CD8-positive, alpha-beta memory T cell (primary cell): ENCODE measurements at regions not wholly inside any gene's neighbourhood (a gene's known extent, or its start where the extent isn't known, plus 50 kb on each side); places are given as distances from the start of the nearest gene placed in this dataset.
"Not testable (repeated sequence)": the region's sequence is repeated elsewhere in the genome, so short reads cannot be mapped to it uniquely, and the experiment has no call there.

ENCODE experiments used
- CTCF ChIA-PET: fragments of 350-600 bp; sonication (Branson Sonifier 250); formaldehyde crosslinking; loops from one replicate; lab custom pipeline; 2021; ENCODE audit warnings: antibody characterized with exemption; lab: Charles Lee
- POLR2A ChIA-PET: fragments of 350-600 bp; sonication (Branson Sonifier 250); formaldehyde crosslinking; loops from one replicate; lab custom pipeline; 2021; ENCODE audit warnings: antibody characterized with exemption; lab: Charles Lee
- DNase-seq, 5 donors: peaks; one replicate each; pipeline versions ENCODE4 v3.0.0 to v3.0.0-alpha.2; 2020 to 2022; ENCODE audit warnings: mixed read lengths in 1 of 5
- H3K27ac ChIP-seq: one replicate; pipeline ENCODE4 v1.7.0; 2013; ENCODE audit warnings: low read depth, mild to moderate bottlenecking, low read length, moderate library complexity
- H3K27me3 ChIP-seq: 2 replicates; pipeline ENCODE4 v1.7.0; 2013; ENCODE audit warnings: low read length, mild to moderate bottlenecking; ENCODE audit not compliant: insufficient read depth, poor library complexity, severe bottlenecking
- H3K36me3 ChIP-seq: 2 replicates; pipeline ENCODE4 v1.7.0; 2013; ENCODE audit warnings: mild to moderate bottlenecking, low read length, moderate library complexity; ENCODE audit not compliant: insufficient read depth
- H3K4me1 ChIP-seq: 2 replicates; pipeline ENCODE4 v1.7.0; 2013; ENCODE audit warnings: mild to moderate bottlenecking, low read length, moderate library complexity; ENCODE audit not compliant: insufficient read depth
- H3K4me3 ChIP-seq: 2 replicates; pipeline ENCODE4 v1.7.0; 2013; ENCODE audit warnings: mild to moderate bottlenecking, low read length
- H3K9me3 ChIP-seq: 2 replicates; pipeline ENCODE4 v1.7.0; 2013; ENCODE audit warnings: mild to moderate bottlenecking, low read length
- H3K27ac Mint-ChIP-seq, 8 donors: one replicate each; pipeline ENCODE4 v1.8.0; 2020 to 2021; ENCODE audit warnings: mixed read lengths in 8 of 8, mild to moderate bottlenecking in 6 of 8, inconsistent platforms in 3 of 8, moderate library complexity in 3 of 8
- H3K27me3 Mint-ChIP-seq, 2 donors: one replicate each; pipeline ENCODE4 v1.8.0; 2020 to 2021; ENCODE audit warnings: mixed read lengths in 2 of 2, mild to moderate bottlenecking in 1 of 2, moderate library complexity in 1 of 2
- H3K36me3 Mint-ChIP-seq, 3 donors: one replicate each; pipeline ENCODE4 v1.8.0; 2020 to 2021; ENCODE audit warnings: mixed read lengths in 3 of 3, inconsistent platforms in 1 of 3, mild to moderate bottlenecking in 1 of 3
- H3K4me1 Mint-ChIP-seq, 3 donors: one replicate each; pipeline ENCODE4 v1.8.0; 2020 to 2021; ENCODE audit warnings: mixed read lengths in 3 of 3, inconsistent platforms in 1 of 3, mild to moderate bottlenecking in 1 of 3
- H3K4me3 Mint-ChIP-seq, 7 donors: one replicate each; pipeline ENCODE4 v1.8.0; 2020 to 2021; ENCODE audit warnings: mixed read lengths in 7 of 7, mild to moderate bottlenecking in 6 of 7, moderate library complexity in 4 of 7, inconsistent platforms in 2 of 7
- H3K9me3 Mint-ChIP-seq, 5 donors: one replicate each; pipeline ENCODE4 v1.8.0; 2020 to 2022; ENCODE audit warnings: mixed read lengths in 5 of 5, mild to moderate bottlenecking in 3 of 5, moderate library complexity in 2 of 5, inconsistent platforms in 1 of 5

- H3K27ac ChIP-seq = no peak overlapping the region
- CTCF ChIA-PET = no interaction called here
- no peak for DNase-seq
- no peaks in the 10 kb centered on the region for H3K4me1 Mint-ChIP-seq
- H3K36me3 Mint-ChIP-seq = no peaks in the 10 kb centered on the region
- no peaks in the 10 kb centered on the region for H3K9me3 ChIP-seq
- H3K36me3 ChIP-seq = no peaks in the 10 kb centered on the region
- no peaks in the 10 kb centered on the region for H3K27me3 Mint-ChIP-seq
- H3K27ac Mint-ChIP-seq = no peak overlapping the region
- no peaks in the 10 kb centered on the region for H3K27me3 ChIP-seq
- H3K9me3 Mint-ChIP-seq = peaks cover 2 to 8% (median 6%) of the 10 kb centered on the region in 5 donors
- POLR2A ChIA-PET = no interaction called here
- no peak overlapping the region for H3K4me3 ChIP-seq
- H3K4me3 Mint-ChIP-seq = no peak overlapping the region
- H3K4me1 ChIP-seq = no peaks in the 10 kb centered on the region
These were observed 351.4 kb downstream of the SLITRK5 start for GRCh38 chr13:88022431-88023208.

DNA sequence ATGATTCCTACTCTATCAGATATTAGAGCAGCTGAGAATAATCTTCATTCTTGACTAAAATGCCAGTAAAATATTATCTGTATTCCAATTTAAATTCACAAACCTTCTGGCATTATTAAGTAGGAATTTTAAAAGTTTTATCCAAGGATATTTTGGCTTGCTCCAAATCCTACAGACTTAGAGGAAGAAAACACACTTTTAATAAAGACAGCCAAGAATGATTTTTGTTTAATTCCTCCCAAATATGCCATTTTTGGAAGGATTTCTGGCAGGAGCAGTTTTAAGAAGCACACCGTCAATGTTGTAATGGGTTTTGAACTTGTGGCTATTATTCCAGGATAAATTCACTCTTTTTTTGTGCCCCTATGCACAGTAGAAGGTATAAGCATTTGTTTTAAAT is 355.1 kb downstream of the SLITRK5 start:
- Histone ChIP-seq H3K27me3 (no peaks in the 10 kb centered on the region), H3K4me1 (no peaks in the 10 kb centered on the region), H3K4me3 (no peak overlapping the region), H3K36me3 (no peaks in the 10 kb centered on the region), H3K27ac (no peak overlapping the region), H3K9me3 (no peaks in the 10 kb centered on the region)
- Mint-ChIP-seq H3K4me3 (no peak overlapping the region), H3K27me3 (no peaks in the 10 kb centered on the region), H3K4me1 (no peaks in the 10 kb centered on the region), H3K27ac (no peak overlapping the region), H3K36me3 (no peaks in the 10 kb centered on the region), H3K9me3 (peaks cover 0 to 11% (median 2%) of the 10 kb centered on the region in 5 donors)
- ChIA-PET CTCF (no interaction called here), POLR2A (no interaction called here)
- DNase-seq = no peak

GRCh38 chr13:88031980-88032559 is 360.9 kb downstream of the SLITRK5 start:
- H3K27me3 Mint-ChIP-seq = no peaks in the 10 kb centered on the region
- ChIA-PET POLR2A (no interaction called here), CTCF (no interaction called here)
- peaks cover 0 to 18% (median 4%) of the 10 kb centered on the region in 5 donors for H3K9me3 Mint-ChIP-seq
- no peak for DNase-seq
- H3K36me3 Mint-ChIP-seq = no peaks in the 10 kb centered on the region
- no peaks in the 10 kb centered on the region for H3K4me1 Mint-ChIP-seq
- no peaks in the 10 kb centered on the region for H3K27me3 ChIP-seq
- H3K4me3 Mint-ChIP-seq = no peak overlapping the region
- no peak overlapping the region for H3K27ac Mint-ChIP-seq
- H3K9me3 ChIP-seq = no peaks in the 10 kb centered on the region
- H3K27ac ChIP-seq = no peak overlapping the region
- no peak overlapping the region for H3K4me3 ChIP-seq
- H3K4me1 ChIP-seq = no peaks in the 10 kb centered on the region
- H3K36me3 ChIP-seq = no peaks in the 10 kb centered on the region

- H3K27me3 ChIP-seq, H3K27ac Mint-ChIP-seq, H3K27me3 Mint-ChIP-seq, POLR2A ChIA-PET, H3K36me3 Mint-ChIP-seq, H3K27ac ChIP-seq, DNase-seq, H3K4me1 ChIP-seq, H3K4me3 ChIP-seq, H3K4me3 Mint-ChIP-seq, H3K9me3 ChIP-seq, CTCF ChIA-PET, H3K36me3 ChIP-seq, H3K4me1 Mint-ChIP-seq: not testable (repeated sequence)
- peaks cover 0 to 24% (median 7%) of the 10 kb centered on the region in 5 donors for H3K9me3 Mint-ChIP-seq
These were observed 365.0 kb downstream of the SLITRK5 start for GRCh38 chr13:88036205-88036604.

- no peak overlapping the region for H3K4me3 ChIP-seq
- ChIA-PET CTCF (no interaction called here), POLR2A (no interaction called here)
- Mint-ChIP-seq H3K9me3 (peaks cover 0 to 20% (median 3%) of the 10 kb centered on the region in 5 donors), H3K27me3 (no peaks in the 10 kb centered on the region), H3K4me1 (no peaks in the 10 kb centered on the region), H3K36me3 (no peaks in the 10 kb centered on the region), H3K4me3 (no peak overlapping the region), H3K27ac (no peak overlapping the region)
- no peaks in the 10 kb centered on the region for H3K36me3 ChIP-seq
- no peak overlapping the region for H3K27ac ChIP-seq
- H3K27me3 ChIP-seq = no peaks in the 10 kb centered on the region
- H3K4me1 ChIP-seq = no peaks in the 10 kb centered on the region
- no peaks in the 10 kb centered on the region for H3K9me3 ChIP-seq
- no peak for DNase-seq
These were observed 371.3 kb downstream of the SLITRK5 start for GRCh38 chr13:88042489-88042888.

DNA sequence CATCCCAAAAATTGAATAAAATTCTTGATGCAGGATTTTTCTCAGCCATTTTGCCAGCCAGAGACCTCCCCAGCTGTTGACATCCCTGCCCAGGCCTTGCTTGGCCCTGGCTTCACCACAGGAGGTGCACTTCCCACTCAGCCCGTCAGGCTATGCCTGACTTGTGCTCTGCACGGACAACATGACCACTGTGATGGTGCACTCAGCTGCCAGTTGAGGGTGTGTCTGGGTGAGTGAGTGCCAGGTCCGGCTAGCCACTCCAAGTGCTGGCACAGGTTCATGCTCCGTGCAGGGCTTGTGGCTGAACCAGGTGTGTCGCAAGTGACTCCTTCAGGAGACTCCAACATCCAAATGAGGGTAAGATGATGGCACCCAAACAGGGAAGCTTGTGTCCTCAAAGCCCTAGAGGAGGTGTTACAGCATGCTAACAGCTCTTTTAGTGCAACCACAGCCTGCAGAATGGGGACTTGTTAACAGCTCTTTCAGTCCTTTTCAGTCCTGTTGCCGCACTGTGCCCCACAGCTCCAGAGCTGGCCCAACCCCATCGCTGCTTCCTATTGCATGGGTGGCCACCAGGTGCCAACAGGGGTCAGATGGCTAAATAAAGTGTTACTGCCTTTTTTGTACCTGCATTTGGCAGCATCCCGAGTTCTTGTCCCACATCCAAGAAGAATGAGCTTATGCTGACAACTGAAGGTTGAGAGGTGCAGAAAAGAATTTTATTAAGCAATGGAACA is 380.7 kb downstream of the SLITRK5 start:
- no peaks in the 10 kb centered on the region for H3K4me1 ChIP-seq
- H3K9me3 ChIP-seq = no peaks in the 10 kb centered on the region
- H3K27ac ChIP-seq = no peak overlapping the region
- no peaks in the 10 kb centered on the region for H3K36me3 ChIP-seq
- no peak overlapping the region for H3K4me3 Mint-ChIP-seq
- ChIA-PET CTCF (no interaction called here), POLR2A (no interaction called here)
- peaks cover 1 to 27% (median 9%) of the 10 kb centered on the region in 5 donors for H3K9me3 Mint-ChIP-seq
- no peak overlapping the region for H3K27ac Mint-ChIP-seq
- no peaks in the 10 kb centered on the region for H3K27me3 ChIP-seq
- H3K27me3 Mint-ChIP-seq = no peaks in the 10 kb centered on the region
- no peak for DNase-seq
- no peak overlapping the region for H3K4me3 ChIP-seq
- no peaks in the 10 kb centered on the region for H3K4me1 Mint-ChIP-seq
- no peaks in the 10 kb centered on the region for H3K36me3 Mint-ChIP-seq

- Mint-ChIP-seq H3K36me3 (peaks cover 0 to 2% (median 0%) of the 10 kb centered on the region in 3 donors), H3K9me3 (peaks cover 0 to 20% (median 11%) of the 10 kb centered on the region in 5 donors), H3K27me3 (peaks cover 0 to 2% of the 10 kb centered on the region in 2 donors), H3K4me3 (no peak overlapping the region), H3K27ac (no peak overlapping the region), H3K4me1 (no peaks in the 10 kb centered on the region)
- no peaks in the 10 kb centered on the region for H3K36me3 ChIP-seq
- H3K4me3 ChIP-seq = no peak overlapping the region
- no peaks in the 10 kb centered on the region for H3K9me3 ChIP-seq
- DNase-seq = no peak
- CTCF ChIA-PET = no interaction called here
- no peaks in the 10 kb centered on the region for H3K4me1 ChIP-seq
- no peak overlapping the region for H3K27ac ChIP-seq
- POLR2A ChIA-PET = no interaction called here
- H3K27me3 ChIP-seq = no peaks in the 10 kb centered on the region
These were observed 392.6 kb downstream of the SLITRK5 start for GRCh38 chr13:88063741-88064140.

DNA sequence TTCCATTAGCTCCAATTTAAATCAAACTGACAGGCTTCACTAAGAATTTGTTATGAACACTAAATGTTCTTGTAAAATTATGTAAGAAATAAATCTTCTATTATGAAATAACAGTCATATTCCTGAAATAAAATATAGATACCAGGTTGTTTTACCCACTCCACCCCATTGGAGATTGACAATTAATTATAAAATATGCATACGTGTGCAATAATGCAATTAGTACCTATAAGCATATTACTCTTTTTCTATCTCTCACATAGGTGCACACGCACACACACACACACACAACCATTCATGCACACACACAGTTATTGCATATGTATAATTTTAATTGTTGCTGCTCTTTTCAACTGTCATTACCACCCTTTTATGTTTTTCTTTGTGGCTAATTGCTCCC is 395.7 kb downstream of the SLITRK5 start:
- CTCF ChIA-PET = no interaction called here
- no peaks in the 10 kb centered on the region for H3K36me3 Mint-ChIP-seq

More for the DNA sequence above, 395.7 kb downstream of the SLITRK5 start:
- Histone ChIP-seq H3K36me3 (no peaks in the 10 kb centered on the region), H3K27ac (no peak overlapping the region), H3K4me3 (no peak overlapping the region), H3K9me3 (no peaks in the 10 kb centered on the region), H3K27me3 (no peaks in the 10 kb centered on the region), H3K4me1 (no peaks in the 10 kb centered on the region)
- Mint-ChIP-seq H3K4me1 (no peaks in the 10 kb centered on the region), H3K4me3 (no peak overlapping the region), H3K27me3 (no peaks in the 10 kb centered on the region), H3K27ac (no peak overlapping the region), H3K9me3 (peaks cover 0 to 19% (median 8%) of the 10 kb centered on the region in 5 donors)
- POLR2A ChIA-PET = no interaction called here
- no peak for DNase-seq
